CD14-positive monocyte (primary cell): ENCODE measurements at regions not wholly inside any gene's neighbourhood (a gene's known extent, or its start where the extent isn't known, plus 50 kb on each side); places are given as distances from the start of the nearest gene placed in this dataset.

Experiments used
- DNase-seq, 3 donors: peaks; one replicate each; pipeline ENCODE4 v3.0.0-alpha.2; 2011 to 2022
- H2AFZ ChIP-seq: 2 replicates; pipeline ENCODE4 v1.6.0; 2012; ENCODE audit warnings: mild to moderate bottlenecking, low read depth, low read length, inconsistent platforms; ENCODE audit not compliant: insufficient read depth, poor library complexity, severe bottlenecking
- H3K27ac ChIP-seq, 2 donors: 1 replicate in 1 of 2; 2 replicates in 1 of 2; pipeline ENCODE4 v1.5.1; 2012 to 2013; ENCODE audit warnings: low read length in 2 of 2, control low read depth in 1 of 2, inconsistent platforms in 1 of 2, low read depth in 1 of 2, mild to moderate bottlenecking in 1 of 2
- H3K27me3 ChIP-seq, 2 donors: one replicate each; pipeline versions ENCODE4 v1.6.0 to v1.6.1; 2011 to 2013; ENCODE audit warnings: low read length in 2 of 2; ENCODE audit not compliant: control insufficient read depth in 2 of 2, insufficient read depth in 2 of 2
- H3K36me3 ChIP-seq, 2 donors: replicated peaks in 1 of 2; 1 replicate in 1 of 2; 2 replicates in 1 of 2; pipeline versions ENCODE4 v1.5.1 to v1.6.1; 2012 to 2013; ENCODE audit warnings: low read length in 2 of 2, control low read depth in 1 of 2, inconsistent platforms in 1 of 2, mild to moderate bottlenecking in 1 of 2; ENCODE audit not compliant: insufficient read depth in 2 of 2, control insufficient read depth in 1 of 2
- H3K4me1 ChIP-seq, 2 donors: 1 replicate in 1 of 2; 2 replicates in 1 of 2; pipeline versions ENCODE4 v1.5.1 to v1.6.1; 2012 to 2013; ENCODE audit warnings: low read length in 2 of 2, control low read depth in 1 of 2, inconsistent platforms in 1 of 2, mild to moderate bottlenecking in 1 of 2, moderate library complexity in 1 of 2; ENCODE audit not compliant: insufficient read depth in 2 of 2, control insufficient read depth in 1 of 2
- H3K4me2 ChIP-seq: replicated peaks from 2 replicates; pipeline ENCODE3; 2012; ENCODE audit warnings: low read length, moderate library complexity, mild to moderate bottlenecking; ENCODE audit not compliant: poor library complexity, severe bottlenecking; ENCODE audit errors: extremely low read depth
- H3K4me3 ChIP-seq, 3 experiments: fragments of 200-600 bp in 1 of 3; sonication (generic) in 1 of 3; replicated peaks in 1 of 3; 1 replicate in 2 of 3; 2 replicates in 1 of 3; pipeline ENCODE4 v1.5.1; 2011 to 2013; ENCODE audit warnings: low read length in 3 of 3, mild to moderate bottlenecking in 3 of 3, control low read depth in 2 of 3, low read depth in 2 of 3, inconsistent platforms in 1 of 3, moderate library complexity in 1 of 3
- H3K79me2 ChIP-seq: 2 replicates; pipeline ENCODE4 v1.6.0; 2012; ENCODE audit warnings: mild to moderate bottlenecking, control low read depth, inconsistent platforms, low read length, moderate library complexity; ENCODE audit not compliant: insufficient read depth
- H3K9ac ChIP-seq: 2 replicates; pipeline ENCODE4 v1.6.0; 2017; ENCODE audit warnings: low read length, mild to moderate bottlenecking; ENCODE audit not compliant: insufficient read depth, poor library complexity, severe bottlenecking
- H3K9me3 ChIP-seq, 2 donors: replicated peaks in 1 of 2; 1 replicate in 1 of 2; 2 replicates in 1 of 2; pipeline versions ENCODE4 v1.5.1 to v1.6.1; 2012 to 2013; ENCODE audit warnings: low read length in 2 of 2, control low read depth in 1 of 2; ENCODE audit not compliant: control insufficient read depth in 1 of 2, insufficient read depth in 1 of 2
- H4K20me1 ChIP-seq: 2 replicates; pipeline ENCODE4 v1.6.0; 2012; ENCODE audit warnings: mild to moderate bottlenecking, low read length, control low read depth, moderate library complexity; ENCODE audit not compliant: insufficient read depth
- H3K27ac Mint-ChIP-seq, 7 donors: one replicate each; pipeline ENCODE4 v1.8.0; 2020; ENCODE audit warnings: mild to moderate bottlenecking in 7 of 7, mixed read lengths in 7 of 7, moderate library complexity in 6 of 7, inconsistent platforms in 2 of 7
- H3K27me3 Mint-ChIP-seq, 3 donors: one replicate each; pipeline ENCODE4 v1.8.0; 2021 to 2022; ENCODE audit warnings: low read depth in 3 of 3, mild to moderate bottlenecking in 3 of 3, mixed read lengths in 3 of 3, moderate library complexity in 3 of 3, inconsistent platforms in 1 of 3
- H3K36me3 Mint-ChIP-seq, 2 donors: one replicate each; pipeline ENCODE4 v1.8.0; 2020; ENCODE audit warnings: mixed read lengths in 2 of 2, inconsistent platforms in 1 of 2, mild to moderate bottlenecking in 1 of 2
- H3K4me1 Mint-ChIP-seq: one replicate; pipeline ENCODE4 v1.8.0; 2020; ENCODE audit warnings: mild to moderate bottlenecking, mixed read lengths
- H3K4me3 Mint-ChIP-seq, 2 donors: one replicate each; pipeline ENCODE4 v1.8.0; 2020; ENCODE audit warnings: mild to moderate bottlenecking in 2 of 2, mixed read lengths in 2 of 2, moderate library complexity in 1 of 2
- H3K9me3 Mint-ChIP-seq, 7 donors: one replicate each; pipeline ENCODE4 v1.8.0; 2020 to 2022; ENCODE audit warnings: mixed read lengths in 7 of 7, mild to moderate bottlenecking in 6 of 7, moderate library complexity in 6 of 7, inconsistent platforms in 2 of 7
- CTCF ChIP-seq: fragments of 200-600 bp; IDR thresholded peaks from one replicate; pipeline ENCODE4 v1.8.0; 2022; ENCODE audit warnings: antibody characterized with exemption, mild to moderate bottlenecking
- WGBS: methylation state at CpG from one replicate; pipeline ENCODE4 v1.1.5; 2013; ENCODE audit warnings: missing lambda C conversion rate; ENCODE audit not compliant: insufficient coverage; 5-methylcytosine and 5-hydroxymethylcytosine counted together
- intact Hi-C, 2 donors: fragments of 100-400 bp; cut with micrococcal nuclease; formaldehyde crosslinking; loops; one replicate each; pipeline versions ENCODE4 v1.15.0 to v1.15.1; 2023

DNA sequence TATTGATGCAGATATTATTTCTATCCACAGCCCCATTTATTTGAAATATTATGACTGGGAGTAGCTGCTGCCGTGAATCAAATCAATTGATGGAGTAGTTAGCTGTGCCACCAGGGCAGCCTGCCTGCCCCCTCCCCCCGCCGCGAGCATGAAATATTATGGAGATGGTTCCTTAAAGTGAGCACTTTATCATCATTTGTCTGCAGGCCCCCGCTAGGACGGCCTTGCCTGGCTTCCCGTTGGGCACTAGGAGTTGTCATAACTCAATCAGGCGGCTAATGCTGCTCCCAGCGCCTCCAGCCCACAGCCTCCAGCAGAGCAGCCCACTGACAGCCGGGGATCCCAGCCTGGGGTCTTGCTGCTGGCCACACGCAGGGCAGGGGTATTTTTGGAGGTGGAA, 173.9 kb downstream of the SALL1 start:
- no peaks in the 10 kb centered on the region for H3K36me3 ChIP-seq
- TF ChIP-seq CTCF, result no peak
- Mint-ChIP-seq H3K9me3 (peaks cover 0 to 2% (median 0%) of the 10 kb centered on the region in 7 donors), H3K4me3 (no peak overlapping the region), H3K4me1 (no peaks in the 10 kb centered on the region), H3K27me3 (peaks cover 12 to 22% (median 21%) of the 10 kb centered on the region in 3 donors), H3K27ac (no peak overlapping the region), H3K36me3 (no peaks in the 10 kb centered on the region)
- H3K27ac ChIP-seq, result no peak overlapping the region
- no peaks in the 10 kb centered on the region for H3K4me1 ChIP-seq
- no peak overlapping the region for H3K4me3 ChIP-seq
- no peaks in the 10 kb centered on the region for H3K9me3 ChIP-seq
- intact Hi-C loops, result no loop called here
- WGBS, result 34% methylated on average over 7 of the region's 11 CpGs
- H2AFZ ChIP-seq, result no peak overlapping the region
- no peaks in the 10 kb centered on the region for H3K27me3 ChIP-seq
- H3K4me2 ChIP-seq, result no peak overlapping the region
- H4K20me1 ChIP-seq, result no peaks in the 10 kb centered on the region
- H3K9ac ChIP-seq, result no peak overlapping the region
- DNase-seq, result no peak
- H3K79me2 ChIP-seq, result no peaks in the 10 kb centered on the region

GRCh38 chr16:50974438-50975036, 176.5 kb downstream of the SALL1 start:
- Histone ChIP-seq H3K9ac (no peak overlapping the region), H4K20me1 (no peaks in the 10 kb centered on the region), H3K9me3 (no peaks in the 10 kb centered on the region), H3K27me3 (no peaks in the 10 kb centered on the region), H3K4me2 (no peak overlapping the region), H3K4me3 (no peak overlapping the region), H2AFZ (no peak overlapping the region), H3K36me3 (no peaks in the 10 kb centered on the region), H3K4me1 (no peaks in the 10 kb centered on the region), H3K27ac (no peak overlapping the region), H3K79me2 (no peaks in the 10 kb centered on the region)
- Mint-ChIP-seq H3K4me1 (no peaks in the 10 kb centered on the region), H3K27me3 (peaks cover 13 to 28% (median 23%) of the 10 kb centered on the region in 3 donors), H3K36me3 (no peaks in the 10 kb centered on the region), H3K4me3 (no peak overlapping the region), H3K9me3 (peaks cover 0 to 2% (median 1%) of the 10 kb centered on the region in 7 donors), H3K27ac (no peak overlapping the region)
- intact Hi-C loops, result no loop called here
- TF ChIP-seq CTCF, result no peak
- WGBS, result 79% methylated on average over 4 of the region's 6 CpGs
- DNase-seq, result no peak
